Hepatocyte (in vitro differentiated cells): ENCODE measurements at regions not wholly inside any gene's neighbourhood (a gene's known extent, or its start where the extent isn't known, plus 50 kb on each side); places are given as distances from the start of the nearest gene placed in this dataset.

Experiments used
- CTCF ChIP-seq: fragments of 200-600 bp; sonication (generic); IDR thresholded peaks from 2 replicates; pipeline ENCODE4 v1.5.1; 2016; ENCODE audit warnings: antibody characterized with exemption, mild to moderate bottlenecking; ENCODE audit not compliant: poor library complexity
- EZH2 ChIP-seq: fragments of 200-600 bp; sonication (generic); IDR thresholded peaks from 2 replicates; pipeline ENCODE4 v1.6.1; 2016; ENCODE audit warnings: antibody characterized with exemption, mild to moderate bottlenecking, borderline replicate concordance
- EZH2phosphoT487 ChIP-seq: fragments of 200-600 bp; sonication (generic); IDR thresholded peaks from one replicate; pipeline ENCODE4 v1.6.1; 2018; ENCODE audit warnings: antibody characterized with exemption, mild to moderate bottlenecking, low read depth, moderate library complexity; ENCODE audit not compliant: unreplicated experiment, severe bottlenecking

- TF ChIP-seq CTCF (no peak), EZH2 (no peak), EZH2phosphoT487 (no peak)
Observed at GRCh38 chr15:27694506-27695087, 404.5 kb downstream of the OCA2 start.
